GM18526 (cell line): ENCODE measurements at regions not wholly inside any gene's neighbourhood (a gene's known extent, or its start where the extent isn't known, plus 50 kb on each side); places are given as distances from the start of the nearest gene placed in this dataset.

Source experiments
- POLR2A ChIP-seq: IDR thresholded peaks from 3 replicates; pipeline ENCODE4 v1.6.1; 2011; ENCODE audit not compliant: insufficient read length; ENCODE audit errors: extremely low read depth

DNA sequence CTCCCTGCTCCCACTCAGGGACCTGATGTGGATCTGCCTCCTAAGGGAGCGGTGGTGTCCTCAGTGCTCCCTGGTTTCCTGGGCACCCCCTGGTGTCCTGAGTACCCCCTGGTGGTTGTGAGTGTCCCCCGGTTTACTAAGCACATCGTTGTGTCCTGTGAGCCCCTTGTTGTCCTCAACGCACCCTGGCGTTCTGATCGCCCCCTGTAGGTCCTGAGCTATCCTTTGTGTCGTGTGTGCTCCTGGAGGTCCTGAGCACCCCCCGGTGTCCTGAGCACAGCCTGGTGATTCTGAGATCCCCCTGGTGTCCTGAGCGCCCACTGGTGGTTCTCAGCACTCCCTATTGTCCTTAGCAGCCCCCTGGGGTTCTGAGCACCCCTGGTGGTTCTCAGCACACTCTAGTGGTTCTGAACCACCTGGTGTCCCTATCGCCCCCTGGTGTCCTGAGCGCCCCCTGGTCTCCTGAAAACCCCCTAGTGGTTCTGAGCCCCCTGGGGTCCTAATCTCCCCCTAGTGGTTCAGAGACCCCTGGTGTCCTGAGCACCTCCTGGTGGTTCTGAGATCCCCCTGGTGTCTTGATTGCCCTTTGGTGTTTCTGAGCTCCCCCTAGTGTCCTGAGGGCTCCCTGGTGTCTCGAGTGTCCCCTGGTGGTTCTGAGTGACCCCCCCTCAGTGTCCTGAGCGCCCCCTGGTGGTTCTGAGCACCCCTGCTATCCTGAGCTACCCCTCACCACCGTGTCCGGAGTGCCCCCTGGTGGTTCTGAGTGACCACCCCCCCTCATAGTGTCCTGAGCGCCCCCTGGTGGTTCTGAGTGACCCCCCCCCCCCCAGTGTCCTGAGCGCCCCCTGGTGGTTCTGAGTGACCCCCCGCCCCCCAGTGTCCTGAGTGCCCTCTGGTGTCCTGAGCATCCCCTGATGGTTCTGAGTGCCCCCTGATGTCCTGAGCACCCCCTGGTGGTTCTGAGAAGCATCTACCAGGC lies 615.1 kb downstream of the TMEM121 start:
- no peak for TF ChIP-seq POLR2A

GRCh38 chr14:106163316-106163715 lies 636.9 kb downstream of the TMEM121 start:
- no peak for TF ChIP-seq POLR2A

DNA sequence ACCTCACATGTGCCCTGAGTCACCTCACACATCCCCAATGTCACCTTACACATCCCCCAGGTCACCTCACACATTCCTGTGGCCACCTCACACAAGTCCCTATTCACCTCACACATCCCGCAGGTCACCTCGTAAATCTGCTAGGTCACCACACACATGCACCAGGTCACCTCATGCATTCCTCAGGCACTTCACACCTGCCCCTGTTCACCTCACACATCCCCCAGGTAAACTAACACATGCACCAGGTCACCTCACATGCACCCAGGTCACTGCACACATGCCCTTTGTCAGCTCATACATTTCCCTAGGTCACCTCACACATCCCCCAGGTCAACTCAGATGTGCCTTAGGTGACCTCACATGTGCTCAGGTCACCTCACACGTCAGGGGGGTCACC lies 639.8 kb downstream of the TMEM121 start:
- no peak for TF ChIP-seq POLR2A

DNA sequence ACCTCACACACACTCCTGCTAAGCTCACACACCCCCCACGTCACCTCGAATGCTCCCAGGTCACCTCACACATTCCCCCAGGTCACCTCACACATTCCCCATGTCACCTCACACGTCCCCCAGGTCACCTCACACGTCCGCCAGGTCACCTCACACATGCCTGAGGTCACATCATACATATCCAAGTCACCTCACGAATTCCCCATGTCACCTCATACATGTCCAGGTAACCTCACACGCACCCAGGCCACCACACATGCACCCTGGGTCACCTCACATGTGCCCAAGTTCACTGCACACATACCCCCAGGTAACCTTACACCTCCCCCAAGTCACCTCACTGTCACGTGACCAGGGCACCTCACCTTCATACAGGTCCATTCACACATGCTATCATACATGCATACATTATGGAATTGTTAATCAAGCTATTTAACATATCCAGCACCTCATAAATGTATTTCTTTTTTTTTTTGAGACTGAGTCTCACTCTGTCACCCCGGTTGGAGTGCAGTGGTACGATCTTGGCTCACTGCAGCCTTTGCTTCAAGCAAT lies 640.3 kb downstream of the TMEM121 start:
- TF ChIP-seq POLR2A, result no peak

DNA sequence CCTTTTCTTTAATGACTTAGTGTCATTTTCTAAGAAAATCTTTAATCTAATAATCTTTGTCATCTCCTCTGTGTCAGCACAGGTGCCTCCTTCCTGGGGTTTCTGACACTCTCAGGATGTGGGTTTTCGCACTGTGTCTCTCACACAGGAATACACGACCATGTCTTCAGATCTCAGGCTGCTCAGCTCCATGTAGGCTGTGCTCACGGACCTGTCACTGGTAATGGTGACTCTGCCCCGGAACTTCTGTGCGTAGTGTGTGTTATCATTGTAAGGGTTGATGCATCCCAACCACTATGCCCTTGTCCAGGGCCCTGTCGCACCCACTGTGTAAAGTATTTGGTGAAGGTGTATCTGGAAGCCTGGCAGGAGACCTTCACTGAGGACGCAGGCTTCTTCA lies 647.8 kb downstream of the TMEM121 start:
- no peak for TF ChIP-seq POLR2A

- no peak for TF ChIP-seq POLR2A
Observed at GRCh38 chr14:106179761-106180160, 653.4 kb downstream of the TMEM121 start.

GRCh38 chr14:106185837-106186233 lies 659.5 kb downstream of the TMEM121 start:
- TF ChIP-seq POLR2A, result no peak

GRCh38 chr14:106187216-106187615 lies 660.8 kb downstream of the TMEM121 start:
- TF ChIP-seq POLR2A, result no peak

DNA sequence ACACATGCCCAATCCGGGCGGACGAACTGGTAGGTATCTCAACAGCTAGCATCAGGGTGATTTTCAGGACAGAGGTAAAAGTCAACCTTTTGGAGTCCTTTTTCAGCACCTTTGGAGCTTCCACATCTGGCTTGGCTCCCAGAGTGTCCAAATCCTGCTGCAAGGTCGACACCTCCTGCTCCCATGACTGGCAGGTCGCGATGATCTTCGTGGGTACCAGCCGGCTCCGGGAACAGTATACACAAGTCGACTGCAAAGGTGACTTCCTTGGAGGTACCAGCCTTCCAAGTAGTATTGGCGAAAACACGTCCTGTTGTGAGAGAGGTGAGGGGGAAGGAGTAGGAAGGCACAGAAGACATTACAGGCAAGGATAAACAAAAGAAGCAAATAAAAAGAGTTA lies 672.7 kb downstream of the TMEM121 start:
- TF ChIP-seq POLR2A, result no peak

GRCh38 chr14:106200541-106201315 lies 674.3 kb downstream of the TMEM121 start:
- no peak for TF ChIP-seq POLR2A

DNA sequence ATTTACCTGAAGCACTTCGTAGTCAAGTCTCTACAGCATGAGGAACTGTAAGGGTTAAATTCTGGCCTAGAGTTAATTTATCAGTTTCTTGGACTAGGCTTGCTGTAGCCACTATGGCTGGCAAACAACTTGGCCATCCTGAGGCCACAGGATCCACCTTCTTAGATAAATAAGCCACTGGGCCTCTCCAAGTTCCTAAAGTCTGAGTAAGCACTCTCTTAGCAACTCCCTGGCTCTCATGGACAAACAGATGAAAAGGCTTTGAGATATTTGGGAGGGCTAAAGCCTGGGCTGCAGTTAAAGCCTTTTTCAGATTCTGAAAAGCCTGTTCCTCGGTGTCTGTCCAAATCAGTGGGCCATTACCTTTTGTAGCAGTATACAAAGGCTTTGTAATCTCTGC lies 675.0 kb downstream of the TMEM121 start:
- no peak for TF ChIP-seq POLR2A

DNA sequence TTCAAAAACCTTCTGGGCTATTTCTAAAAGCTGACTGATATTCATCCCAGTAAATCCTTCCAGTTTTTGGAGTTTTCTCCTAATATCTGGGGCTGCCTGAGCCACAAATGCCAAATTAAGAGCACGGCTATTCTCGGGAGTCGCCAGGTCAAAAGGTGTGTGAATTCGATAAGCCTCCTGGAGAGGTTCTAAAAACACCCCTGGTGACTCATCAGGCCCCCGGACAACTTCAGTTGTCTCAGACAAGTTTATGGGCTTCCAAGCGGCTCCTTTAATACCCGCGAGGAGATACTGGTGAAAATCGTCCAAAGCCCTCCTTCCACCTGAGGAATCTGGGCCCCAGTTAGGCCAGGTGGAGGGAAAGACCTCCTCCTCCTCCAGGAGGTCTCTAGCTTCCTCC lies 677.1 kb downstream of the TMEM121 start:
- TF ChIP-seq POLR2A, result no peak

DNA sequence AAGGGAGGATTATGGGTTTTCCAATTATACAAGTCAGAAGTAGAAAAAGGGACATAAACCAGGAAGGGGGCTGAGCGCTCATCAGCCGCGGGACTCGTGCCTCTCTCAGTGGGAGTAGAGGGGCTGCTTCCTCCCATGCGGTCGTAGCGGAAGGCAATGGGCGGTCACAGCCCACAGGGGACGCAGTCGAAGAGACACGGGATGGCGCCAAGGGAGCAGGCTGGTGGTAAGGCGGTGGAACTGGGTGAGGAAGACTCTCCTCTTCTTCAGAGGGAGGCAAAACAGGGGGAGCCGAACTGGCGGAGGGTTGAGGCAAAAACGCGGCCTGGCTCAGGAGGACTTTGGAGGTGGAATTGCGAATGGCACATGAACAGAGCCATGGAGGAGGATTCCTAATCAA lies 677.7 kb downstream of the TMEM121 start:
- TF ChIP-seq POLR2A, result no peak

DNA sequence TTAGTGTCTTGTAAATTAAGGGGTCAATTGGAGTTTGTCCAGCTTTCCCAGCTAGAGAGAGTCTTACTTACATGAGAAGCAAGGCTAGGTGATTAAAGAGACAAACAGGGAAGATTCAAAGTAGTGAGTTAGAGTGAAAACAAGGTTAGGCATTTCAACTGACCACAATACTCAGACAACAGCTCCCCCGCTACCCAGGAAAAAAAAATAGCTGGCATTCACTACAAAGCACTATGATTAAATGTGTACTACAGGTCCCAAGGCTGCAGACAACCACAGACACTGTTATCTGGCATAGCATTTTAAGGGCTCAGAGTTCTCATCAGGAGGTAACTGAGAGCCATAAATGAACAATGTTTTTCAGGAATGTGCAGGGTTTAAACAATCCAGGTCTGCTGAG lies 680.9 kb downstream of the TMEM121 start:
- TF ChIP-seq POLR2A, result no peak

GRCh38 chr14:106208794-106209193 lies 682.4 kb downstream of the TMEM121 start:
- TF ChIP-seq POLR2A, result no peak

DNA sequence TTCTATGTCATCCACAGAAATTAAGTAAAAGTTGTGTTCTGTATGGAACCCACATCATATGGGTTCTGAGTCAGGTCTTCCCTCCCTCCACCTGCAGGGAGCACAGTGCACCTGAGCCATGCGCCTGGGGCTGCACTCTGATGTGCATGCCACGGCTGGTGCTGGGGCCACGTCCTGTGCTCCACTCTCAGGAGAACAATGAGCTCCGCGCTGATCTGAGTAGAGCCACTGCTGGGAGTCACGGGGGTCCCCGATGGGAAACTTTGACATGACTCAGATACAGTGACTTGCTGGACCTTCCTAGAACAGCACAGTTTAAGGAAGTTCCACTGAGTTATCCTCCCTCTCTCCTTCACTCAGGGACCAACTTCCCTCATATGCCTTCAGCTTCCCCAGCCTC lies 683.4 kb downstream of the TMEM121 start:
- no peak for TF ChIP-seq POLR2A
